GM19372 (cell line): ENCODE measurements at regions not wholly inside any gene's neighbourhood (a gene's known extent, or its start where the extent isn't known, plus 50 kb on each side); places are given as distances from the start of the nearest gene placed in this dataset.
"Not testable (repeated sequence)": the region's sequence is repeated elsewhere in the genome, so short reads cannot be mapped to it uniquely, and the experiment has no call there.

Experiments used
- ATAC-seq: cut with Tn5 transposase; IDR thresholded peaks from one replicate; pipeline ENCODE4 v1.9.1; 2021; ENCODE audit warnings: mild to moderate bottlenecking, low read depth, moderate library complexity; ENCODE audit not compliant: unreplicated experiment

DNA sequence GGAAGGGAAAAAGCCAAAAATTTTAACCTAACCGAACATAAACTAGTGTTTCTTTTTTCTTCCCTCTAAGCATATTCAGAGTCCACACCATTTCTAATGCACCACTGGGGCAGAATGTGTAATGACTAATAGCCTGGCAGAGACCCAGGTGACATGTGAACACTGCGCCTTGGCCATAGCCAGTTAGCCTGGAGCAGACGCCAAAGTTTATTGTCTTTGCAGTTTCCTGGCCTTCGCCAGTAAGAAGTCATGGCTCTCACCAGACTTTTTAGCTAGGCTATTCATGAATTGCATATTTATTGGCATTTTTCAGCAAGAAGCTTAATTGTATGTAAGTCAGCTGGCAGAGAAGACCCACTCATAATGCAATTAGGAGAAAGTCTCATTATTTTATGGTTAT, 182.8 kb upstream of the SLC27A6 start:
- ATAC-seq: no peak

DNA sequence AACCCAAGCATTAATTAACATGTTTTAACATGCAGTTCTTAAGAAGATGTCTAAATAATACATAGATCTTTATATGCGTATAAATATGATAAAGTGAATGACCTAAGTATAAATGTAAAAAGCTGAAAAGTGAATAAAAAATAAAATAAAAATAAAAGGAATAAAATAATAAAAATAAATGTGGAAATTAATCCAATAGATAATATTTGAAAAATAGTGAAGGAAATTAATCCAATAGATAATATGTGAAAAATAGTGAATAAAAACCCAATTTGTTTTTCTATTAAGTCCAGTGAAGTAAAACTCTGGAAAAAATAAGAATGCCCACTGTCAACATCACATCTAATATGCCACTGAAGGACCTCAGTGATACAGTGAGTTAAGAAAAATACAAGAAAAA, 180.6 kb upstream of the SLC27A6 start:
- ATAC-seq: no peak

- ATAC-seq: no peak
Measured at GRCh38 chr5:128791312-128791711, 174.0 kb upstream of the SLC27A6 start.

- no peak for ATAC-seq
Measured at GRCh38 chr5:128796506-128796905, 168.8 kb upstream of the SLC27A6 start.

DNA sequence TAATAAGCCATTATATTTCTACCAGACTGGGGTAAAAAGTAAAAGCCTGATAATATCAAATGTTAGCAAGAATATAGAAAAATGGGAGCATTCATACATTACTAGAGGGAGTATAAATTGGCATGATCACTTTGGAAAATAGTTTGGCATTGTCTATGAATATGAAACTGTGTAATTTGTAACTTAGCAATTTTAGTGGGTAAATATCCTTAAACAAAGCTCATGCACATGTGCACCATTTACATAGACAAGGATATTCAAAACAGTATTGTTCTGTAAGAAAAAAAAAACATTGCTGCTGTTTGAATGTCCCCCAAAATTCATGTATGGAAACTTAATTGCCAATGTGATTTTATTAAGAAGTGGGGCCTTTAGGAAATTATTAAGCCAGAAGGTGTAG, 166.4 kb upstream of the SLC27A6 start:
- no peak for ATAC-seq

DNA sequence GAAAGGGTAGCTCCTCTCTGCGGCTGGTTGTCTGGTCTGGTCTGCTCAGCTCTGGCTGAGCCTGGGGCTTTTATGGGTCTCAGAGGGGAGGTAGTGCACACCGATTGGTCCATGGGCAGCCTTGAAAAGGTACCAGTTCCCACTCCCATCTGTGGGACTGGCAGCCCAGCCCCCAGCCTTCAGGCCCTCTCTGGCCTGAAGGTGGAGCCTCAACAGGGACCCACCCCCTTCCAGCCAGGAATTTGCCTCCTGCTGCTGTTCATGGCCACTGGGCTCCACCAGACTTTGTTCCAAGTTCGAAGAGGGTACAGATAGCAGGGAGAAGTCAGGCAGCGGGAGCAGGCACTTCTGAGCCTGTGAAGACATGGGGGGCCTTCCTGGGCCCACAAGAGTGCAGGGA, 165.3 kb upstream of the SLC27A6 start:
- no peak for ATAC-seq

GRCh38 chr5:128800377-128800776, 164.9 kb upstream of the SLC27A6 start:
- no peak for ATAC-seq

DNA sequence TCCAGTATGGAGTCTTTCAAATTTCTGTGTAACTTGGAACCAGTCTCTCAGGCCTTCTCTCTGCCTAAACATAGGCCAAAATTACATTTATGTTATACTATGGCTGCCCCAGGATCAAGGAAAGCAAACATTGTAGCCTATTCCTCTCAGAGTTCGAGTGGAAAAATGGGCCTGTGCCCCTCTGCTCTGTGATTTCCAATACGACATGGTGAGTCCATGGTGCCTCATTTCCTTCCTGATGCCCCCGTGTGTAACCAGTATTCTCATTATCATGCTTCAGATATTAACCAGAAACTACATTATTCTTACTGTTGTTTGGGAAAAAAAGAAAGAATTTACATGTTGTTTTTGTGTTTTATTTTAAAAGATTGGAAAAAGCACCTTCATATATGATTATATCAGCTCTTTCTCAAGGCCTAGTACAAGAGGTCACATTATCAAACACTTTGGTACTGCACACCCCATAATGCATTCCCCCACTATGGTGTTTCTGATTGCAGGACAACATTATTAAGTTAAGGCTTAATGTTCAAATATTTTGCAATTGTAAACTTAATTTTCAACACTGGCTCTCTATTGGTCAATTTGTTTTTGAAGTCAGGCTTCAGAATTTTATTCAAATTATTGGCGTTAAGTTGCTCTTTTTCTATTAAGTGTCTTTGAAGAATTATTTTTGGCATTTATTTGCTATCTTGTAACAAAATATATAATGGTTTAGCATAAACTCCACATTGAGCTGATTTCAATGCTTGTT, 151.8 kb upstream of the SLC27A6 start:
- no peak for ATAC-seq

DNA sequence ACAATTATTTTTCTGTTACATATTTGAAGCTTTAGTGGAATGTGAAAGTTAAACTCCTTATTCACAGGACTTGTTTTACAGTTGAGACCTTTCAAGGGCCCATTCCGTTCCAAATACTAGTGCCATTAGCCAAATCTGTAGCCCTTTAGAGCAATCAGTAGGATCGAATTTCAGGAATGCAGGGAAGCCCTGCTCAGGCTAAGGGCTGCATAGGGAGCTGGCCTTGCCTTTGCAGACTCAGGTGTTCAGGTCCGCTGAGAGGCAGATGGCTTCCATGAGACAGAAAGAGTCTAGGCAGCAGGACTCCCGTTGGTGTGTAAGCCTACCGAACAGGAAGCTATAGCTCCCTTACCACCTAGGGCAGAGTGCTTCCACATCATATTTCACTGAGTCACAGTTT, 150.1 kb upstream of the SLC27A6 start:
- no peak for ATAC-seq

DNA sequence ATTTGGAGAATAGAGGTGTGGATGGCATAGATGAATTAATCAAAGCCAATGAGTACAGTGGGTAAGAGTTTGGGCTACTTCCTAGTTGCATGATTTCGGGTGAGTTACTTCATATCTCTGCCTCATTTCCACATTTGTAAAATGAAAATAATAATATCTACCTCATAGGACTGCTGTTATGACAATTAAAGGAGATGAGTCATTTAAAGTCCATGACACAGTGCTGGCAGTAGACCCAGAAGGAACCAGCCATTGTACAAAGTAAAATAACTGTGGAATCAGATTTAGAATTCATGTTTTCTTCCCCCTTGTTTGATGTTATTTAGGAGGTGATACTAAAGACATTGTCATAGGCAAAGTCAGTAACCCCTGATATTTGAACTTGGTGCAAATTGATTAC, 139.5 kb upstream of the SLC27A6 start:
- no peak for ATAC-seq

DNA sequence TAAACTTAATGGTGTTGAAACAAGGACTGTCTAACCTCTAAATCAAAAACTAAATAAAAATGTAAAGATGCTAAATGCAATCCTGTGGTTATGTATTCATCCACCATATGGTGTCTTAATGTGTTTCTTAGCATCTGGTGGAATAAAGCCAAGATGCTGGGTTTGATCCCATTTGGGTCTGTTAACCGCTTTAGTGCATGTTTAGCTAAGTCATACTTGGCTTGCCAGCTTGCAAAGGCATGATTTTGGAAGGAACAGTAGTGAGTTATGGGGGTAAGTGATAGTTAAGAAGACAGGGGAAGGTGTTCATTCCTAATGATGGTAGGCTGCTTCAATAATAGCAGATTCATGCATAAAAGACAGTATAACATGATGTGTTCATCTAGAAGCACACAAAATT, 139.0 kb upstream of the SLC27A6 start:
- no peak for ATAC-seq

DNA sequence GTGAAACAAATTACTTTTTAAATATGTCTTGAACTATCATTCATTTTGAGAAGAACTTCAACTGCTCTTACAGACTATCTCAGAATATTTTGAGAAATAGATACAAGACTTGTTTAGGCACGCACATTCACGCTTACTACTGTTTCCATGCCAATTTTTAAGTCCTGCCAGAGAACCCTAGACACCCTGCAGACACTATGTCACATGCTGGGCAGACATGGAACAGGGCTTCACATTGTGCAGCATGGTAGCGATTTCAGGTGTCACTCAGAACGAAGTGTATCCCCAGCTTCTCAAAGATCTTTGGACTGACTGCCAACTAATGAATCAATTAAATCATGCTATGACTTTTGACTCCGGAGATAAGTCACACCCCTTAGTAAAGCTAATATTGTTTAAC, 128.7 kb upstream of the SLC27A6 start:
- ATAC-seq: no peak

DNA sequence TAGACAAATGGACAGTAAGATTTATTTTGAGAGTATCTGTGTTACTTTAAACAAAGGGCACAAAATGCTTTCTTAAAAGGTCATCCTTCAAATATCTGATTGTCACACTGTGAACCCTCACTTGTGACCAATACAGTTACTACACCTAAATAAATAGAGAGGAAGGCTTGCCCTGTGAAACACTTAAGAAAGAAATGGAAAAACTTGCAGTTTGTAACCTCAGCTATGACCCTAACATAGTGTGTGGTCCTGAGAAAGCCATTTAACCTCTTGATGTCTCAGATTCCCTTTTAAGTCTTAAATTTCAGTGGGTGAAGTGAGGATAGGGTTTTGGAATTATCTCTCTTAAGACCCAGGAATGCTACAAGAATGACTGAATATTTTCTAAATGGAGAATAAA, 126.7 kb upstream of the SLC27A6 start:
- no peak for ATAC-seq

DNA sequence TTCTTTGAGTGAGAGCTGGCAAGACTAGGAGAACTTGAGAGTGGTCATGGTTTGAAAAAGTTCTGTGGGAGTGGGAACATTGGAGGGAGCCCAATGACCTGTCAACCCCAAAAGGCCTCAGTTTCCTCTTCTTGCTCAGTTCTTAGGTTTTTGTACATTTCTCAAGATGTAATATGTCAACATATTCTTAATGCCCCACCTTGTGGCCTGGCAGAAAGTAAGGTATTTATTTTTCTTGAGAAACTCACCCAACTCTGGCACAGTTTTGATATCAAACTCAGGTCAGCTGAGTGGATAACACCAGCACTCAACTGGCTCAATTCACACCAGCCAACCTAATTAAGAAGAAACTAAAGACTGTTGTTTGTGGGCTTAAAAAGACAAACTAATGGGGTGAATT, 123.0 kb upstream of the SLC27A6 start:
- ATAC-seq: no peak

- no peak for ATAC-seq
Measured at GRCh38 chr5:128844354-128844923, 120.8 kb upstream of the SLC27A6 start.

- ATAC-seq: no peak
Measured at GRCh38 chr5:128850049-128850448, 115.2 kb upstream of the SLC27A6 start.

- no peak for ATAC-seq
Measured at GRCh38 chr5:128854931-128855330, 110.4 kb upstream of the SLC27A6 start.

DNA sequence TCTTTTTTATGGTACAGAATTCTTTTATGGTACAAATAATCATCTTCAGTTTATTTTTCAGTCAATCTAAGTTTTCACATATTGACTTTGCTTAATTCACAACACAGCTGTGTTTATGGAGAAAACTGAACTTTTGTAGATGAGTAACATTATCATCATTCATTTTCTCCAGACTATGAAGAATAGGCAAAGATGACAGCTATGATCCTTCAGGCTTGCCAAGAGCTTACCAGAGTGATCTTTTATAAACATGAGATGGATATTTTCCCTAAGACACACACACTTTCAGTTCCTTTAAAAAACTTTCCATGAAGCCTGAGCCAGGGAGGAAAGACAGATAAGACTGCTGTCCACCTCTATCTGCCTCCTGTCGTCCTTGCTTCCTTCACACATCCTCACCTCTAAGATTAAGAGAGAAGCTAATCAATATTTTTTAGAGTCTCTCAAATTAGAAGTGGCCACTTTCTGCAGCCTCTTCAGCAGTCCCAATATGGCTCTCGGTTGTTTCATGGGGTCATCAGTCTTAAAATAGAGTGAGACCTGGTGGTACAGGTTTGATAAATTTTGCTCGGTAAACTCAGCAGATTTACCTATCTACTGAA, 108.1 kb upstream of the SLC27A6 start:
- no peak for ATAC-seq

GRCh38 chr5:128858995-128859394, 106.3 kb upstream of the SLC27A6 start:
- no peak for ATAC-seq

GRCh38 chr5:128861155-128861554, 104.1 kb upstream of the SLC27A6 start:
- not testable (repeated sequence) for ATAC-seq

GRCh38 chr5:128869970-128870369, 95.3 kb upstream of the SLC27A6 start:
- ATAC-seq: no peak

- no peak for ATAC-seq
Measured at GRCh38 chr5:128870373-128870772, 94.9 kb upstream of the SLC27A6 start.
